Activated T-helper 1 cell treated with Interleukin-2 at 50 U/mL for 16 hours (primary cell): ENCODE measurements at regions not wholly inside any gene's neighbourhood (a gene's known extent, or its start where the extent isn't known, plus 50 kb on each side); places are given as distances from the start of the nearest gene placed in this dataset.
"Not testable (repeated sequence)": the region's sequence is repeated elsewhere in the genome, so short reads cannot be mapped to it uniquely, and the experiment has no call there.

Experiments
- DNase-seq: peaks from one replicate; pipeline ENCODE4 v3.0.0-alpha.2; 2020; ENCODE audit warnings: low read depth

- DNase-seq: no peak
Measured at GRCh38 chr2:11995456-11995855, 249.0 kb downstream of the LPIN1 start.

DNA sequence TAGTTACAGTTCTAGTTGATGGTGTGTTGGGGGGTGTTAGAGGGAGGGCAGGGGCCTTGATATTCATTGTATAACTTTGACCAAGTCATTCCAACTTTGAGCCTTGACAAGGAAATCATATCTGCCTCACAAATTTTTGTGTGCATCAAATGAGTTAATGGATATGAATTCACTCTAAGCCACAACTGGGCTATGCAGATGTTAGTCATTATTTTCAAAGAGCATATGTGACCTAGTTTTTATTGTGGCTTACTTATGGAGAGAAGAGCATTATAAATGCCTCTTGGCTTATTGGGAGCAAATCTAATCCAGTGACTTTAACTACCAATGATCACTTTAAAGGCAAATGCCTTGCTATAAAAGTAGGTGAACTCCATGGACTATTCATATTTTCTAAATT lies 250.2 kb downstream of the LPIN1 start:
- DNase-seq: no peak

GRCh38 chr2:11997142-11997541 lies 250.7 kb downstream of the LPIN1 start:
- DNase-seq: no peak

DNA sequence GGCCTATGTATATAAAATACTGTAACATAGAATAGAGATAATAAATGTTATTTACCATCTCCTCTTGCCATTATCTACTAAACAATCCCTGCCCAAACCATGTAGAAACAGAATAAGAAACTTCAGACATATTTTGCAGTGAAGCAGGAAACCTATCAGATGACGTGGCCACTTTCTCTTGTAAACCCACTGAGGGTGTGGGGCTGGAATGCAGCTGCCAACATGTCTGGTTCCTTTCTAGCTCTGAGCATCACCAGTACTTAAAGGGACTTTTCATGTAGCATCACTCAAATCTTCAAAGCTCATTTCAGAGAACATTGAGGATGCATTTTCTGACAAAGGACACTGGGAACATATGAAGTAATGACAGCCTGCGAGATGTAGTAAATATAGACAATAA lies 251.8 kb downstream of the LPIN1 start:
- DNase-seq: no peak

- DNase-seq: no peak
Measured at GRCh38 chr2:11998626-11999378, 252.4 kb downstream of the LPIN1 start.

GRCh38 chr2:12001621-12002020 lies 255.2 kb downstream of the LPIN1 start:
- DNase-seq: no peak

- DNase-seq: no peak
Measured at GRCh38 chr2:12002215-12002614, 255.8 kb downstream of the LPIN1 start.

DNA sequence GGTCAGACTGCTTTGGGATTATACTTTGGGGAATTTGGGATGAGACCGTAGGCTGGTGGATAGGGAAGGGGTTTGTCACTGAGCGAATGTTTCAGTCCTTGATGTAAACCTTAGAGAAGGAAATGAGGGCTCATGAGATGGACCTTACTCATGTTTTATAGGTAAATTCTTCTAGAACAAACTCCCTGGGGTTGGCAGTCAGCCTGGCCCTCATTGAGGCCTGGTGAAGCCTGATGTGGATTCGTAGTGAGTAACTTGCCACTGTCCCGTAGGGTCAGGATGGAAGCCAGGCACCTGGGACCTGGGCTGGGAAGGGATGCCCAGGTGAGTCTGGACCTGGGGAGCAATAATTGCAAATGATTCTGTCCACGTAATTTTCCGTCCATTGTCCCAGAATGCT lies 258.3 kb downstream of the LPIN1 start:
- no peak for DNase-seq

DNA sequence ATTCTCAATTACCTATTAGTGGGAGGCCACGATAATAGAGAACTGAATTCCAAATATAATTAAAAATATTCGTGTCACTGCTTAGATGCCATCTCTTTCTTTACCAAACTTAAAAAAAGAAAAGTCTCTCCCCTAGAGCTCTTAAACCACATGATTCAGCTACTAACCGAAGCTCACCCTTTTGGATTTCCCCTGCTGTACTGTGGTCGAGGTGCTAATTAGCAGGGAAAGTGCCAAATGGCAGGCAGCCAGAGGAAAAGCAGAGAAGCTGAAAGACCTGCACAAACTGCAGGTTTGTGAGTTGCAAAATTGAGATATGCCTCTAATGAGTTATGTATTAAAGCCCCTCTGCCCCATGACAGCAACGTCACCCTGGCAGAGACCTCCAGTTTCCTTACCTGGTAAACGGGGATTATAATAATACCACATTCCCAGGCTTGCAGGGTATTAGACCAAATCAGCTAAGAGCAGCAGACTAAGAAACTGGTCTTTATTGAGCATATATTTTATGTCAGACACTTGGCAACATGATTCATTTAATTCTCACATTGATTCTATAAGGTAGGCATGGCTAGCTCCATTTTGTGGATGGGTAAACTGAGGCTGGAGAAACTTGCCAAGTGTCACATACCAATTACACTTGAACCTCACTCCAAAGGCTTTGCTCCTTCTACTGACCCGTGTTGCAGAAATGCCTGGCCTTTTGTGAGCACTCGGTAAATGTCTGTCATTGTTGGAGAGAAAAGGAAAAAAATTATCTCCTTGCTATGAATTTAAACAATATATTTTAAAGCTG lies 259.7 kb downstream of the LPIN1 start:
- DNase-seq: peak; percentile 39

- no peak for DNase-seq
Measured at GRCh38 chr2:12006850-12007249, 260.4 kb downstream of the LPIN1 start.

GRCh38 chr2:12007282-12007681 lies 260.9 kb downstream of the LPIN1 start:
- DNase-seq: no peak

DNA sequence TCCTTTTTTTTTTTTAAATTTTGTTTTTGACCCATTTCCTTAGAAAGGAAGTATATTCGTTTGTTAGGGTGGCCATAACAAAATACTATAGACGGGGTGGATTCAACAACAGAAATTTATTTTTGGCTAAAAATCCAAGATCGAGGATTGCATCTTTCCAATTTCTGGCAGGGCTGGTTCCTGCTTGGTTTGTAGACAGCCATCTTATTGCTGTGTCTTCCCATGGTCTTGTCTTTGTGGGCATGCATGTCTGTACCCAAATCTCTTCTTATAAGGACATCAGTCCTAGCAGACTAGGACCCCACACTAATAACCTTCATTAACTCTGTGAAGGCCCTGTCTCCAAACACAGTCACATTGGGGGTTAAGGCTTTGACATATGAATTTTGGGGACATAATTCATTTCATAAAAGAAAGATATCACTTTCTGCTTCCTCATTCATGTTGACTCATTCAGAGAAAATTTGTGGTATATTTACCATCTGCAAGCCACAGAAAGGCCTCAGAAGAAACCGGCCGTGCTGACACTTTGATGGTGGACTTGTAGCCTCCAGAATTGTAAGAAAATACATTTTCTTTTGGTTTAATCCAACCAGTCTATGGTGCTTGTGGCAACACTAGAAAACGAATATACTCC lies 262.1 kb downstream of the LPIN1 start:
- no peak for DNase-seq

GRCh38 chr2:12009323-12009905 lies 263.0 kb downstream of the LPIN1 start:
- DNase-seq: no peak

GRCh38 chr2:12010059-12010458 lies 263.6 kb downstream of the LPIN1 start:
- DNase-seq: no peak

- no peak for DNase-seq
Measured at GRCh38 chr2:12010779-12011178, 264.3 kb downstream of the LPIN1 start.

GRCh38 chr2:12014088-12014960 lies 267.9 kb downstream of the LPIN1 start:
- no peak for DNase-seq

DNA sequence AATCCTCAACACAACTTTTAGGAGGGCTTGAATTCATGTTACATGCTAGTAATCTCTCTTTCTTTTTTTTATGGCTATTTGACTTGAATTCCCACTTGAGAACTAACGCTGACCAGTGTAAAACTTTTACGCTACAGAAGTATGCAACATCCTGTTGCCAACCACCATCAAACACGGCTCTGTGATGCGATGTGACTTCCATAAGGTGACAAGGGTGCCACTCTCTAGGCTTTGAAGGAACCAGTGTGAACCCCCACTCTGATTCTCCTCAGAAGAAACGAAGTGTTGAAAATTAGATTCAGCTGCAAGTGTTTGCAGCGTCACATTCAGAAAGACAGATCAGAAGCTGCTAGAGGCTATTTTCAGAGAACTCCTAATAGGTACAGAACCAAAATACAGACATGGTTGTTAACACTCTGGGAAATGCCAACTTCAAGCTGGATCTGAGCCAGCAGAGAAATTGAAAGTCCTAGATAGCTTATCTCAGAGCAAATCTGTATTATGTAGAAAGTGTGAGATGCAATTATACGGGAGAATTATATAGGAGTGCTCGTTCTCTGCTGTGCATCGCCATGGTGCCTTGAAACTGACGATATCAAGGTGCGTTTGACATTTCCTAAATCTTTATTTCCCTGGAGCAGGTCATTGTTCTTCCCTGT lies 271.2 kb downstream of the LPIN1 start:
- no peak for DNase-seq

GRCh38 chr2:12018726-12019125 lies 272.3 kb downstream of the LPIN1 start:
- not testable (repeated sequence) for DNase-seq

GRCh38 chr2:12020833-12021469 lies 274.5 kb downstream of the LPIN1 start:
- no peak for DNase-seq

DNA sequence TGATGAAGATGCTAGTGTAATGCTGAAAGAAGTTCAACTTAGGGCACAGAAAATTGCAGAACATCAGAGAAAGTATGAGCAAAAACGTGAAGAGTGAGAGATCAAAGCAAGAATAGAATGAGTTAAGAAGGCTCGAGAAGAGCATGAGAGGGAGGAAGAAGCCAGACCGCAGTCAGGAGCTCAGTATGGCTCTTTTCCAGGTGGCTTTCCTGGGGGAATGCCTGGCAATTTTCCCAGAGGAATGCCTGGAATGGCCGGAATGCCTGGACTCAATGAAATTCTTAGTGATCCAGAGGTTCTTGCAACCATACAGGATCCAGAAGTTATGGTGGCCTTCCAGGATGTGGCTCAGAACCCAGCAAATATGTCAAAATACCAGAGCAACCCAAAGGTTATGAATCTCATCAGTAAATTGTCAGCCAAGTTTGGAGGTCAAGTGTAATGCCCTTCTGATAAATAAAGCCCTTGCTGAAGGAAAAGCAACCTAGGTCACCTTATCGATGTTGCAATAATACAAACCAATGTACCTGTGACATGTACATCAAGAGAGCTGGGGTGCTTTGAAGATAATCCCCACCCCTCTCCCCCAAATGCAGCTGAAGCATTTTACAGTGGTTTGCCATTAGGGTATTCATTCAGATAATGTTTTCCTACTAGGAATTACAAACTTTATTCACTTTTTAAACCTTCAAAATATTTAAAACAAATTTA lies 277.9 kb downstream of the LPIN1 start:
- not testable (repeated sequence) for DNase-seq
